GM23248 (cell line): ENCODE measurements at regions not wholly inside any gene's neighbourhood (a gene's known extent, or its start where the extent isn't known, plus 50 kb on each side); places are given as distances from the start of the nearest gene placed in this dataset.

Source experiments
- DNase-seq: peaks from one replicate; pipeline ENCODE4 v3.0.0-alpha.2; 2015
- H2AFZ ChIP-seq: fragments of 200-600 bp; sonication (generic); 2 replicates; pipeline ENCODE4 v1.6.1; 2016; ENCODE audit warnings: antibody characterized with exemption
- H3F3A ChIP-seq: fragments of 200-600 bp; sonication (generic); 2 replicates; pipeline ENCODE4 v1.6.1; 2016; ENCODE audit warnings: mild to moderate bottlenecking, antibody characterized with exemption, mixed run types; ENCODE audit not compliant: insufficient read depth
- H3K27ac ChIP-seq: fragments of 200-600 bp; sonication (generic); 2 replicates; pipeline ENCODE4 v1.5.1; 2016; ENCODE audit warnings: mild to moderate bottlenecking
- H3K27me3 ChIP-seq: fragments of 200-600 bp; sonication (generic); replicated peaks from 2 replicates; pipeline ENCODE4 v1.6.1; 2016; ENCODE audit warnings: mild to moderate bottlenecking; ENCODE audit not compliant: insufficient read depth
- H3K36me3 ChIP-seq: fragments of 200-600 bp; sonication (generic); 2 replicates; pipeline ENCODE4 v1.6.1; 2016; ENCODE audit warnings: low read depth, mild to moderate bottlenecking
- H3K4me1 ChIP-seq: fragments of 200-600 bp; sonication (generic); 2 replicates; pipeline ENCODE4 v1.6.1; 2016; ENCODE audit warnings: mild to moderate bottlenecking; ENCODE audit not compliant: insufficient read depth
- H3K4me2 ChIP-seq: fragments of 200-600 bp; sonication (generic); one replicate; pipeline ENCODE4 v1.6.1; 2016; ENCODE audit warnings: mild to moderate bottlenecking; ENCODE audit not compliant: unreplicated experiment
- H3K4me3 ChIP-seq: fragments of 200-600 bp; sonication (generic); 2 replicates; pipeline ENCODE4 v1.5.1; 2016; ENCODE audit warnings: mild to moderate bottlenecking
- H3K79me2 ChIP-seq: fragments of 200-600 bp; sonication (generic); 2 replicates; pipeline ENCODE4 v1.6.1; 2016; ENCODE audit warnings: mild to moderate bottlenecking; ENCODE audit not compliant: insufficient read depth
- H3K9ac ChIP-seq: fragments of 200-600 bp; sonication (generic); 2 replicates; pipeline ENCODE4 v1.6.1; 2016; ENCODE audit warnings: mild to moderate bottlenecking
- H3K9me2 ChIP-seq: fragments of 200-600 bp; sonication (generic); 2 replicates; pipeline ENCODE4 v1.6.1; 2016; ENCODE audit warnings: mixed run types, mild to moderate bottlenecking, moderate library complexity; ENCODE audit not compliant: insufficient read depth
- H3K9me3 ChIP-seq: fragments of 200-600 bp; sonication (generic); one replicate; pipeline ENCODE4 v1.6.1; 2017; ENCODE audit warnings: low read depth
- H4K20me1 ChIP-seq: fragments of 200-600 bp; sonication (generic); 2 replicates; pipeline ENCODE4 v1.6.0; 2016; ENCODE audit not compliant: insufficient read depth
- EZH2 ChIP-seq: fragments of 200-600 bp; sonication (generic); IDR thresholded peaks from 2 replicates; pipeline ENCODE4 v1.6.1; 2018; ENCODE audit warnings: antibody characterized with exemption, mild to moderate bottlenecking; ENCODE audit not compliant: insufficient read depth, poor library complexity, severe bottlenecking
- EZH2phosphoT487 ChIP-seq: fragments of 200-600 bp; sonication (generic); IDR thresholded peaks from 2 replicates; pipeline ENCODE4 v1.6.1; 2018; ENCODE audit warnings: antibody characterized with exemption, moderate library complexity, mild to moderate bottlenecking, low read depth; ENCODE audit not compliant: insufficient read depth
- WGBS, 2 experiments: methylation state at CpG; one replicate each; pipeline ENCODE4 v1.1.6; 2015 to 2017; ENCODE audit warnings: low lambda C conversion rate in 2 of 2, low coverage in 1 of 2; ENCODE audit errors: missing lambda C conversion rate in 2 of 2; 5-methylcytosine and 5-hydroxymethylcytosine counted together
- in situ Hi-C: fragments of 300-500 bp; cut with MboI; formaldehyde crosslinking; loops from 2 replicates; pipeline ENCODE4 v1.15.0; 2020

DNA sequence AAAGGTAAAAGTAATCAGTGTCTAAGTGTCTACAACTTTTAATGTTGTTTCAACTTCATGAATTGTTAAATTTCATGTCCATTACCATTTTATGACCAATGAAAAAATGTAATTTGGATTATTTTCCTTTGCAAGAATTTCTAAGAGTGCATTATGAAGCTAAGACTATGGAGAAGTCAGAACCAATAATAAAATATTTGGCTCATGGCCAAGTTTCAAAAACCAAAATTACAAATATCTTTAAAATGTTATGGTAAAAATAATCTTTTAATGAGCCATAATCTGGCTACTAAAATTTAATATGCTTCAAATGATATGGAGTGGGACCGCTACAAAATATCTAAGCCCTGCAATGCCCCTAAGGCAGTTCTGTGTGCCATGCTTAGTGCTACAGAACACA is 294.1 kb upstream of the SMIM30 start:
- no peak for DNase-seq
- no peak overlapping the region for H3K4me2 ChIP-seq
- H3K4me3 ChIP-seq, result no peak overlapping the region
- no peaks in the 10 kb centered on the region for H3K9me3 ChIP-seq
- TF ChIP-seq EZH2phosphoT487 (no peak), EZH2 (no peak)
- no peak overlapping the region for H3K27ac ChIP-seq
- in situ Hi-C loops, result loop anchor here (10.0 to 25.0 kb wide), 3 partner anchors 258 to 875 kb away; no protein-coding TSS in a partner anchor
- H3K79me2 ChIP-seq, result no peaks in the 10 kb centered on the region
- 75 to 83% methylated on average over 1 of the region's 1 CpG for WGBS, 2 experiments
- no peaks in the 10 kb centered on the region for H3K4me1 ChIP-seq
- H3K27me3 ChIP-seq, result no peaks in the 10 kb centered on the region; the same call in 1 of the 2 replicates
- no peaks in the 10 kb centered on the region for H3K9me2 ChIP-seq
- no peaks in the 10 kb centered on the region for H3F3A ChIP-seq
- H3K36me3 ChIP-seq, result no peaks in the 10 kb centered on the region
- no peak overlapping the region for H2AFZ ChIP-seq
- H3K9ac ChIP-seq, result no peak overlapping the region
- no peaks in the 10 kb centered on the region for H4K20me1 ChIP-seq

DNA sequence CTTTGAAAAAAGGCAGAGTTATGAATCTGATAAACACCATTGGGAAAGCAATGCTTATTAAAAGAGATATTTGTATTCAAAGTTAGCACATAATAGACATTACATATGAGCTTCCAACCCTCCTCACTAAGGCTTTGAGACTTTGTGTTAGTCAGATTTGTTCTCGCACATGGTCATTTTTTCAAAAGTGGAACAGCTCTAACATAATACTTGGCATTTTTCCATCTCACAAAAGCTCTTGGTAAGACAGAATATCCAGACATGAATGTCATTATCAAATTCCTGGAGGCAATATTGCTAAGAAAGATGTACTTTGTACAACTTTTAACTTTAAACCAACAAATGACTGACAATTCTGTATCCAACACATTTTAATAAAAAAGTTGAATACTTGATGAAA is 292.4 kb upstream of the SMIM30 start:
- Histone ChIP-seq H3K4me3 (no peak overlapping the region), H3K9me3 (no peaks in the 10 kb centered on the region), H3K4me1 (no peaks in the 10 kb centered on the region), H3F3A (no peaks in the 10 kb centered on the region), H3K4me2 (no peak overlapping the region), H3K9me2 (no peaks in the 10 kb centered on the region), H3K27me3 (no peaks in the 10 kb centered on the region; the same call in 1 of the 2 replicates), H4K20me1 (no peaks in the 10 kb centered on the region), H3K36me3 (no peaks in the 10 kb centered on the region), H3K9ac (no peak overlapping the region), H2AFZ (no peak overlapping the region), H3K79me2 (no peaks in the 10 kb centered on the region), H3K27ac (no peak overlapping the region)
- WGBS, 2 experiments, result 28 to 52% methylated on average over 1 of the region's 1 CpG
- TF ChIP-seq EZH2phosphoT487 (no peak), EZH2 (no peak)
- no peak for DNase-seq
- in situ Hi-C loops, result loop anchor here (10.0 to 25.0 kb wide), 3 partner anchors 256 to 873 kb away; no protein-coding TSS in a partner anchor

DNA sequence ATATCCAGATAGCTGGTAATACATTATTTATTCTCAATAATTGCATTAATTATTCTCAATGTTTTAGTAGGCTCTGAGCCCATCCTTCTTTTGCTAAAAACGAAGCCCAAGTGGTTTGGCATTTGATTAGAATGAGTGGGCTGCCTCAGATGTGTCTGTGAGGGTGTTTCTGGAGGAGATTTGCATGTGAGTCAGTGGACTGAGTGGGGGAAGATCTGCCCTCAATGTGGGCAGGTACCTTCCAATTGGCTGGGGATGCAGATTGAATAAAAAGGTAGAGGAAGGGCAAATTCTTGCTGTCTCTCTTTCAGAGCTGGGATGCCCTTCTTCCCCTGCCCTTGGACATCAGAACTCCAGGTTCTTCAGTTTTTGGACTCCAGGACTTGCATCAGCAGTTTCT is 290.6 kb upstream of the SMIM30 start:
- WGBS, 2 experiments, result 13 to 14% methylated on average over 1 of the region's 1 CpG
- no peaks in the 10 kb centered on the region for H3K27me3 ChIP-seq
- no peaks in the 10 kb centered on the region for H3K4me1 ChIP-seq
- no peak overlapping the region for H3K9ac ChIP-seq
- no peaks in the 10 kb centered on the region for H4K20me1 ChIP-seq
- H3K4me3 ChIP-seq, result no peak overlapping the region
- no peaks in the 10 kb centered on the region for H3K79me2 ChIP-seq
- no peak overlapping the region for H3K27ac ChIP-seq
- TF ChIP-seq EZH2phosphoT487, result no peak
- no peak for TF ChIP-seq EZH2
- no peak overlapping the region for H3K4me2 ChIP-seq
- H3K9me2 ChIP-seq, result no peaks in the 10 kb centered on the region
- H3K36me3 ChIP-seq, result no peaks in the 10 kb centered on the region
- in situ Hi-C loops, result loop anchor here (25.0 kb wide), 1 partner anchor 872 kb away; no protein-coding TSS in a partner anchor
- H3K9me3 ChIP-seq, result no peaks in the 10 kb centered on the region
- no peak overlapping the region for H2AFZ ChIP-seq
- no peak for DNase-seq
- H3F3A ChIP-seq, result no peaks in the 10 kb centered on the region

DNA sequence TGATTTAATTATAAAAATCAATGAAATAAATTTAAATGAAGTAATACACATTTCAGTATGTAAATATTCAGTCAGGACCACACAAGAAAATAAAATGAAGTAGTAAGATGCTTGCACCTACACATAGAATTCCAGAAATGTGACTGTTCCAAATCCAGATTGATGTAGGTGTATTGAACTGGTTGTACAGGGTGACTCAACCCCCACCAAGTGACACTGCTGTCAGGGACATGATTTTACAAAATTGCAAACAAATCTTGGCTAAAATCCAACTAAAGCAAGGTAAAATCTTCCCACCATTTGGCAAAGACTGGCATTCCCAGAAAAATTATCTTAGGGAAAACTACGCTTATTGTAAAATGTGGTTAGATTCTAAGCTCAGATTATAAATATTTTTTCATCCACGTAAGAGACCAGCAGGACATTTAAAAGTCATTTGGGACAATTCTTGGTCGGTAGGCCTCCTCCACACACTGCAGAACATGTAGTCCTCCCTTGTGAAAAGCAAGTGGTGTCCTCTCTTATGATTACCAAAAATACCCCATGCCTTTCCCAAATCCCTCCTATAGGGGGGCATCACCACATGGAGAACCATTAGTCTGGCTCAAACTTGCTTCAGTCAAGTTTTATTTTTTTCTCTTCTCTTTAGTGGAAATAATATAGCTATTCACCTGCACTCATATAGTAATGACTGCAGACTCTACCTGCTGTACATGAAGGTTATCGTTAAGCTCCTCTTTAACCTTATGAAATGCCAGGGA is 287.1 kb upstream of the SMIM30 start:
- no peak for TF ChIP-seq EZH2phosphoT487
- TF ChIP-seq EZH2, result no peak

More for the DNA sequence above, 287.1 kb upstream of the SMIM30 start:
- Histone ChIP-seq H3K79me2 (no peaks in the 10 kb centered on the region), H3K9me3 (no peaks in the 10 kb centered on the region), H3K9ac (no peak overlapping the region), H3K4me1 (no peaks in the 10 kb centered on the region), H3K9me2 (no peaks in the 10 kb centered on the region), H3K36me3 (no peaks in the 10 kb centered on the region), H3K27ac (no peak overlapping the region), H3K27me3 (no peaks in the 10 kb centered on the region), H2AFZ (no peak overlapping the region), H4K20me1 (no peaks in the 10 kb centered on the region), H3F3A (no peaks in the 10 kb centered on the region), H3K4me2 (no peak overlapping the region), H3K4me3 (no peak overlapping the region)
- 44 to 57% methylated on average over 4 of the region's 4 CpGs for WGBS, 2 experiments
- in situ Hi-C loops, result loop anchor here (25.0 kb wide), 1 partner anchor 868 kb away; no protein-coding TSS in a partner anchor
- no peak for DNase-seq
